Right lobe of liver (tissue), 6 donors: ENCODE measurements at regions not wholly inside any gene's neighbourhood (a gene's known extent, or its start where the extent isn't known, plus 50 kb on each side); places are given as distances from the start of the nearest gene placed in this dataset.

Experiments used
- ATAC-seq, 4 donors: fragments of 200-7000 bp; cut with Tn5 transposase; one replicate each; pipeline ENCODE4 v1.9.1; 2020; ENCODE audit warnings: mild to moderate bottlenecking in 4 of 4, moderate library complexity in 4 of 4
- DNase-seq, 3 donors: peaks; one replicate each; pipeline ENCODE4 v3.0.0-alpha.2; 2020
- H3K27ac ChIP-seq, 3 donors: fragments of 200-600 bp; one replicate each; pipeline ENCODE4 v1.8.0; 2022
- H3K27me3 ChIP-seq, 2 donors: fragments of 200-600 bp; one replicate each; pipeline ENCODE4 v1.8.0; 2022
- H3K36me3 ChIP-seq, 4 donors: fragments of 200-600 bp; sonication (generic) in 1 of 4; one replicate each; pipeline versions ENCODE4 v1.5.1 to v1.8.0; 2017 to 2022; ENCODE audit warnings: control low read depth in 1 of 4
- H3K4me1 ChIP-seq, 4 donors: fragments of 200-600 bp; sonication (generic) in 1 of 4; one replicate each; pipeline versions ENCODE4 v1.5.1 to v1.8.0; 2017 to 2022; ENCODE audit warnings: control low read depth in 1 of 4
- H3K4me3 ChIP-seq, 3 donors: fragments of 200-600 bp; one replicate each; pipeline ENCODE4 v1.8.0; 2022
- H3K9me3 ChIP-seq, 4 donors: fragments of 200-600 bp; sonication (generic) in 1 of 4; one replicate each; pipeline versions ENCODE4 v1.5.1 to v1.8.0; 2017 to 2022; ENCODE audit warnings: control low read depth in 1 of 4
- CTCF ChIP-seq, 4 donors: fragments of 200-600 bp in 3 of 4; fragments of 450-650 bp in 1 of 4; IDR thresholded peaks; one replicate each; pipeline versions ENCODE4 v1.5.1 to v1.8.0; 2016 to 2022; ENCODE audit warnings: antibody characterized with exemption in 4 of 4, mild to moderate bottlenecking in 2 of 4
- POLR2A ChIP-seq: fragments of 450-650 bp; IDR thresholded peaks from one replicate; pipeline ENCODE4 v1.6.1; 2017; ENCODE audit warnings: antibody characterized with exemption, mild to moderate bottlenecking
- WGBS: methylation state at CpG from one replicate; pipeline ENCODE4 v1.1.6; 2018; ENCODE audit warnings: low coverage, low lambda C conversion rate; ENCODE audit not compliant: insufficient coverage; ENCODE audit errors: missing lambda C conversion rate; 5-methylcytosine and 5-hydroxymethylcytosine counted together
- intact Hi-C, 2 donors: fragments of 100-400 bp; cut with DNase I; formaldehyde crosslinking; loops; one replicate each; pipeline versions ENCODE4 v1.11.2 to v1.14.1; 2022
- donor health status: DM: no; HTN: yes; CAD: no.
- donor health status: DM: no; HTN: no; CAD: no.
- donor health status: DM: no; HTN: no; CAD: no.
- donor health status: DM: no; HTN: yes; CAD: no.
- donor health status: DM: no; HTN: yes; CAD: no.

- DNase-seq: no peak
- no peak for ATAC-seq
- H3K4me1 ChIP-seq: no peaks in the 10 kb centered on the region
- no peaks in the 10 kb centered on the region for H3K36me3 ChIP-seq
- H3K27me3 ChIP-seq: peaks cover 0 to 4% of the 10 kb centered on the region in 2 donors
- no peak overlapping the region for H3K4me3 ChIP-seq
- H3K27ac ChIP-seq: no peak overlapping the region
- 0% methylated on average over 2 of the region's 2 CpGs for WGBS
- TF ChIP-seq CTCF (IDR thresholded peaks at IDR 0.05): no peak
- no peak for TF ChIP-seq POLR2A
- H3K9me3 ChIP-seq: no peaks in the 10 kb centered on the region
- intact Hi-C loops: no loop called here
Measured at GRCh38 chr4:115515772-115516171, 402.4 kb upstream of the NDST4 start.

GRCh38 chr4:115515366-115515765, 401.9 kb upstream of the NDST4 start:
- Histone ChIP-seq H3K27me3 (peaks cover 0 to 4% of the 10 kb centered on the region in 2 donors), H3K36me3 (no peaks in the 10 kb centered on the region), H3K27ac (no peak overlapping the region), H3K4me3 (no peak overlapping the region), H3K4me1 (no peaks in the 10 kb centered on the region), H3K9me3 (no peaks in the 10 kb centered on the region)
- no peak for ATAC-seq
- no peak for DNase-seq
- no peak for TF ChIP-seq CTCF (IDR thresholded peaks at IDR 0.05)
- TF ChIP-seq POLR2A: no peak
- intact Hi-C loops: no loop called here
- 49% methylated on average over 2 of the region's 2 CpGs for WGBS

- Histone ChIP-seq H3K4me3 (no peak overlapping the region), H3K4me1 (no peaks in the 10 kb centered on the region), H3K27ac (no peak overlapping the region), H3K27me3 (peaks cover 0 to 4% of the 10 kb centered on the region in 2 donors), H3K36me3 (no peaks in the 10 kb centered on the region), H3K9me3 (no peaks in the 10 kb centered on the region)
- ATAC-seq: no peak
- WGBS: 31% methylated on average over 1 of the region's 1 CpG
- TF ChIP-seq CTCF (IDR thresholded peaks at IDR 0.05): no peak
- TF ChIP-seq POLR2A: no peak
- intact Hi-C loops: no loop called here
- DNase-seq: no peak
Measured at GRCh38 chr4:115514675-115515074, 401.3 kb upstream of the NDST4 start.

GRCh38 chr4:115505326-115505725, 391.9 kb upstream of the NDST4 start:
- WGBS: 17% methylated on average over 1 of the region's 1 CpG
- ATAC-seq: no peak
- H3K27me3 ChIP-seq: no peaks in the 10 kb centered on the region

More at GRCh38 chr4:115505326-115505725, 391.9 kb upstream of the NDST4 start:
- TF ChIP-seq POLR2A (no peak), CTCF (IDR thresholded peaks at IDR 0.05) (no peak)
- no peaks in the 10 kb centered on the region for H3K9me3 ChIP-seq
- no peak overlapping the region for H3K27ac ChIP-seq
- H3K4me3 ChIP-seq: no peak overlapping the region
- intact Hi-C loops: no loop called here
- H3K4me1 ChIP-seq: no peaks in the 10 kb centered on the region
- H3K36me3 ChIP-seq: no peaks in the 10 kb centered on the region
- DNase-seq: no peak
